ENCODE measurements at regions not wholly inside any gene's neighbourhood (a gene's known extent, or its start where the extent isn't known, plus 50 kb on each side); places are given as distances from the start of the nearest gene placed in this dataset.

DNA sequence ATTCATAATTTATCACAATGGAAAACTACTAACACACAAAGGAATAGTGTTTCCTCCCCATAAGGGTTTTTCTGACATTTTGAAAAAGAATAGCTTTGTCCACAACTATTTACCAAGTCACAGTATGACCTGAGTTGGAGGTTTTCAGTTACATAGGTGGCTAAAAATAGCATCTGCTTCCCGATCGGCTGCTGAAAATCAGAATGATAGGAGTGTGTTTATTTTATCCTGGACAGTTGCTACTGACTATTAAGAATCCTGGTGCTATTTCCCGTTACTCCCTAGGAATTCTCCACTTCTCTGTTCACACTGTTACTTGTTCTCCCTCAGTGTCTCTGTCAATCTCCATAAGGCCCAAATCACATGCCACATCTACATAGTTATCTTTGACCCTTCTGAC, 353.9 kb upstream of the RARB start:
- H3K36me3 Mint-ChIP-seq (ENCODE audit: low read depth) = 0 out of 3 replicates have a peak, but pooled peaks cover 3% of the 10 kb centered on the region

More for the DNA sequence above, 353.9 kb upstream of the RARB start:
- H2AFZ ChIP-seq = no peak overlapping the region
- H3K9me2 ChIP-seq (ENCODE audit: insufficient read depth) = no peaks in the 10 kb centered on the region
- H4K20me1 ChIP-seq (replicated peaks; ENCODE audit: insufficient read depth) = no peaks in the 10 kb centered on the region
- Mint-ChIP-seq H3K27ac (no peak overlapping the region), H3K4me1 (peaks cover 6% of the 10 kb centered on the region; the same call in 2 of the 3 replicates), H3K9me3 (no peaks in the 10 kb centered on the region), H3K27me3 (ENCODE audit: insufficient read depth, low read depth, poor library complexity) (no peaks in the 10 kb centered on the region), H3K4me3 (no peak overlapping the region)
- no peaks in the 10 kb centered on the region for H3K79me2 ChIP-seq (replicated peaks; ENCODE audit: insufficient read depth)
- H3K27me3 ChIP-seq (ENCODE audit: insufficient read depth) = no peaks in the 10 kb centered on the region
- no peaks in the 10 kb centered on the region for H3F3A ChIP-seq (replicated peaks; ENCODE audit: low read depth)
- ATAC-seq (no peak), DNase-seq (ENCODE audit: low spot score) (no peak)
- no peaks in the 10 kb centered on the region for H3K36me3 ChIP-seq (ENCODE audit: insufficient read depth)
- H3K4me1 ChIP-seq (ENCODE audit: insufficient read depth) = no peaks in the 10 kb centered on the region
- no peak overlapping the region for H3K27ac ChIP-seq (ENCODE audit: low read depth)
- no peak overlapping the region for H3K4me3 ChIP-seq
- no peak for TF ChIP-seq POLR2AphosphoS5 (IDR thresholded peaks at IDR 0.05; ENCODE audit: low read depth)
- no peak for TF ChIP-seq CREB1 (CRISPR knock-in tag; IDR thresholded peaks at IDR 0.05; ENCODE audit: low read depth)
- TF ChIP-seq CTCF (conservative IDR thresholded peaks at IDR 0.05; ENCODE audit: low read depth in 2 of 2) = no peak
- TF ChIP-seq, protein P1, sequence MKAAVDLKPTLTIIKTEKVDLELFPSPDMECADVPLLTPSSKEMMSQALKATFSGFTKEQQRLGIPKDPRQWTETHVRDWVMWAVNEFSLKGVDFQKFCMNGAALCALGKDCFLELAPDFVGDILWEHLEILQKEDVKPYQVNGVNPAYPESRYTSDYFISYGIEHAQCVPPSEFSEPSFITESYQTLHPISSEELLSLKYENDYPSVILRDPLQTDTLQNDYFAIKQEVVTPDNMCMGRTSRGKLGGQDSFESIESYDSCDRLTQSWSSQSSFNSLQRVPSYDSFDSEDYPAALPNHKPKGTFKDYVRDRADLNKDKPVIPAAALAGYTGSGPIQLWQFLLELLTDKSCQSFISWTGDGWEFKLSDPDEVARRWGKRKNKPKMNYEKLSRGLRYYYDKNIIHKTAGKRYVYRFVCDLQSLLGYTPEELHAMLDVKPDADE (IDR thresholded peaks at IDR 0.05) = no peak
- no peak for TF ChIP-seq ZNF331 (CRISPR knock-in tag; IDR thresholded peaks at IDR 0.05; ENCODE audit: low read depth)
- TF ChIP-seq EZH2phosphoT487 (IDR thresholded peaks at IDR 0.05; ENCODE audit: unreplicated experiment) = no peak
- TF ChIP-seq, protein P2, sequence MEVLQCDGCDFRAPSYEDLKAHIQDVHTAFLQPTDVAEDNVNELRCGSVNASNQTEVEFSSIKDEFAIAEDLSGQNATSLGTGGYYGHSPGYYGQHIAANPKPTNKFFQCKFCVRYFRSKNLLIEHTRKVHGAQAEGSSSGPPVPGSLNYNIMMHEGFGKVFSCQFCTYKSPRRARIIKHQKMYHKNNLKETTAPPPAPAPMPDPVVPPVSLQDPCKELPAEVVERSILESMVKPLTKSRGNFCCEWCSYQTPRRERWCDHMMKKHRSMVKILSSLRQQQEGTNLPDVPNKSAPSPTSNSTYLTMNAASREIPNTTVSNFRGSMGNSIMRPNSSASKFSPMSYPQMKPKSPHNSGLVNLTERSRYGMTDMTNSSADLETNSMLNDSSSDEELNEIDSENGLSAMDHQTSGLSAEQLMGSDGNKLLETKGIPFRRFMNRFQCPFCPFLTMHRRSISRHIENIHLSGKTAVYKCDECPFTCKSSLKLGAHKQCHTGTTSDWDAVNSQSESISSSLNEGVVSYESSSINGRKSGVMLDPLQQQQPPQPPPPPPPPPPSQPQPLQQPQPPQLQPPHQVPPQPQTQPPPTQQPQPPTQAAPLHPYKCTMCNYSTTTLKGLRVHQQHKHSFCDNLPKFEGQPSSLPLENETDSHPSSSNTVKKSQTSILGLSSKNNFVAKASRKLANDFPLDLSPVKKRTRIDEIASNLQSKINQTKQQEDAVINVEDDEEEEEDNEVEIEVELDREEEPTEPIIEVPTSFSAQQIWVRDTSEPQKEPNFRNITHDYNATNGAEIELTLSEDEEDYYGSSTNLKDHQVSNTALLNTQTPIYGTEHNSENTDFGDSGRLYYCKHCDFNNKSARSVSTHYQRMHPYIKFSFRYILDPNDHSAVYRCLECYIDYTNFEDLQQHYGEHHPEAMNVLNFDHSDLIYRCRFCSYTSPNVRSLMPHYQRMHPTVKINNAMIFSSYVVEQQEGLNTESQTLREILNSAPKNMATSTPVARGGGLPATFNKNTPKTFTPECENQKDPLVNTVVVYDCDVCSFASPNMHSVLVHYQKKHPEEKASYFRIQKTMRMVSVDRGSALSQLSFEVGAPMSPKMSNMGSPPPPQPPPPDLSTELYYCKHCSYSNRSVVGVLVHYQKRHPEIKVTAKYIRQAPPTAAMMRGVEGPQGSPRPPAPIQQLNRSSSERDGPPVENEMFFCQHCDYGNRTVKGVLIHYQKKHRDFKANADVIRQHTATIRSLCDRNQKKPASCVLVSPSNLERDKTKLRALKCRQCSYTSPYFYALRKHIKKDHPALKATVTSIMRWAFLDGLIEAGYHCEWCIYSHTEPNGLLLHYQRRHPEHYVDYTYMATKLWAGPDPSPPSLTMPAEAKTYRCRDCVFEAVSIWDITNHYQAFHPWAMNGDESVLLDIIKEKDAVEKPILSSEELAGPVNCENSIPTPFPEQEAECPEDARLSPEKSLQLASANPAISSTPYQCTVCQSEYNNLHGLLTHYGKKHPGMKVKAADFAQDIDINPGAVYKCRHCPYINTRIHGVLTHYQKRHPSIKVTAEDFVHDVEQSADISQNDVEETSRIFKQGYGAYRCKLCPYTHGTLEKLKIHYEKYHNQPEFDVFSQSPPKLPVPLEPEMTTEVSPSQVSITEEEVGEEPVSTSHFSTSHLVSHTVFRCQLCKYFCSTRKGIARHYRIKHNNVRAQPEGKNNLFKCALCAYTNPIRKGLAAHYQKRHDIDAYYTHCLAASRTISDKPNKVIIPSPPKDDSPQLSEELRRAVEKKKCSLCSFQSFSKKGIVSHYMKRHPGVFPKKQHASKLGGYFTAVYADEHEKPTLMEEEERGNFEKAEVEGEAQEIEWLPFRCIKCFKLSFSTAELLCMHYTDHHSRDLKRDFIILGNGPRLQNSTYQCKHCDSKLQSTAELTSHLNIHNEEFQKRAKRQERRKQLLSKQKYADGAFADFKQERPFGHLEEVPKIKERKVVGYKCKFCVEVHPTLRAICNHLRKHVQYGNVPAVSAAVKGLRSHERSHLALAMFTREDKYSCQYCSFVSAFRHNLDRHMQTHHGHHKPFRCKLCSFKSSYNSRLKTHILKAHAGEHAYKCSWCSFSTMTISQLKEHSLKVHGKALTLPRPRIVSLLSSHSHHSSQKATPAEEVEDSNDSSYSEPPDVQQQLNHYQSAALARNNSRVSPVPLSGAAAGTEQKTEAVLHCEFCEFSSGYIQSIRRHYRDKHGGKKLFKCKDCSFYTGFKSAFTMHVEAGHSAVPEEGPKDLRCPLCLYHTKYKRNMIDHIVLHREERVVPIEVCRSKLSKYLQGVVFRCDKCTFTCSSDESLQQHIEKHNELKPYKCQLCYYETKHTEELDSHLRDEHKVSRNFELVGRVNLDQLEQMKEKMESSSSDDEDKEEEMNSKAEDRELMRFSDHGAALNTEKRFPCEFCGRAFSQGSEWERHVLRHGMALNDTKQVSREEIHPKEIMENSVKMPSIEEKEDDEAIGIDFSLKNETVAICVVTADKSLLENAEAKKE (CRISPR knock-in tag; IDR thresholded peaks at IDR 0.05) = no peak
- no peak for TF ChIP-seq EZH2 (IDR thresholded peaks at IDR 0.05; ENCODE audit: low read depth, unreplicated experiment)
- no peak for TF ChIP-seq ZNF114 (CRISPR knock-in tag; IDR thresholded peaks at IDR 0.05)
- TF ChIP-seq, protein P3, sequence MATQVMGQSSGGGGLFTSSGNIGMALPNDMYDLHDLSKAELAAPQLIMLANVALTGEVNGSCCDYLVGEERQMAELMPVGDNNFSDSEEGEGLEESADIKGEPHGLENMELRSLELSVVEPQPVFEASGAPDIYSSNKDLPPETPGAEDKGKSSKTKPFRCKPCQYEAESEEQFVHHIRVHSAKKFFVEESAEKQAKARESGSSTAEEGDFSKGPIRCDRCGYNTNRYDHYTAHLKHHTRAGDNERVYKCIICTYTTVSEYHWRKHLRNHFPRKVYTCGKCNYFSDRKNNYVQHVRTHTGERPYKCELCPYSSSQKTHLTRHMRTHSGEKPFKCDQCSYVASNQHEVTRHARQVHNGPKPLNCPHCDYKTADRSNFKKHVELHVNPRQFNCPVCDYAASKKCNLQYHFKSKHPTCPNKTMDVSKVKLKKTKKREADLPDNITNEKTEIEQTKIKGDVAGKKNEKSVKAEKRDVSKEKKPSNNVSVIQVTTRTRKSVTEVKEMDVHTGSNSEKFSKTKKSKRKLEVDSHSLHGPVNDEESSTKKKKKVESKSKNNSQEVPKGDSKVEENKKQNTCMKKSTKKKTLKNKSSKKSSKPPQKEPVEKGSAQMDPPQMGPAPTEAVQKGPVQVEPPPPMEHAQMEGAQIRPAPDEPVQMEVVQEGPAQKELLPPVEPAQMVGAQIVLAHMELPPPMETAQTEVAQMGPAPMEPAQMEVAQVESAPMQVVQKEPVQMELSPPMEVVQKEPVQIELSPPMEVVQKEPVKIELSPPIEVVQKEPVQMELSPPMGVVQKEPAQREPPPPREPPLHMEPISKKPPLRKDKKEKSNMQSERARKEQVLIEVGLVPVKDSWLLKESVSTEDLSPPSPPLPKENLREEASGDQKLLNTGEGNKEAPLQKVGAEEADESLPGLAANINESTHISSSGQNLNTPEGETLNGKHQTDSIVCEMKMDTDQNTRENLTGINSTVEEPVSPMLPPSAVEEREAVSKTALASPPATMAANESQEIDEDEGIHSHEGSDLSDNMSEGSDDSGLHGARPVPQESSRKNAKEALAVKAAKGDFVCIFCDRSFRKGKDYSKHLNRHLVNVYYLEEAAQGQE (IDR thresholded peaks at IDR 0.05; ENCODE audit: unreplicated experiment) = no peak
- no peak for TF ChIP-seq STAT1 (IDR thresholded peaks at IDR 0.05; ENCODE audit: unreplicated experiment)
- TF ChIP-seq JUNB (IDR thresholded peaks at IDR 0.05; ENCODE audit: unreplicated experiment) = no peak
- TF ChIP-seq NANOG (IDR thresholded peaks at IDR 0.05; ENCODE audit: borderline replicate concordance) = no peak
- no peak overlapping the region for H3K4me2 ChIP-seq
